ENCODE measurements at regions not wholly inside any gene's neighbourhood (a gene's known extent, or its start where the extent isn't known, plus 50 kb on each side); places are given as distances from the start of the nearest gene placed in this dataset.

GRCh38 chr13:62629618-62630017 is 1214.0 kb upstream of the PCDH20 start:
- no peak for TF ChIP-seq CTCF (IDR thresholded peaks at IDR 0.05; ENCODE audit: low read depth, low read length)
- TF ChIP-seq EZH2phosphoT487 (IDR thresholded peaks at IDR 0.05; ENCODE audit: low read depth), result no peak
